Urothelium cell line (cell line): ENCODE measurements at regions not wholly inside any gene's neighbourhood (a gene's known extent, or its start where the extent isn't known, plus 50 kb on each side); places are given as distances from the start of the nearest gene placed in this dataset.

ENCODE experiments used
- DNase-seq: peaks from one replicate; pipeline ENCODE4 v3.0.0; 2011; ENCODE audit warnings: low spot score, mixed read lengths
- FAIRE-seq: peaks from 2 replicates; lab custom pipeline; 2011; peaks lifted over from hg19 to GRCh38; lab: Jason Lieb, UNC

- no peak for FAIRE-seq
These were observed 289.5 kb upstream of the RGS6 start for GRCh38 chr14:71642715-71643114.

GRCh38 chr14:71645656-71646055, 286.6 kb upstream of the RGS6 start:
- no peak for DNase-seq
- no peak for FAIRE-seq

More at GRCh38 chr14:71642715-71643114, 289.5 kb upstream of the RGS6 start:
- no peak for DNase-seq

- DNase-seq = no peak
- no peak for FAIRE-seq
These were observed 285.7 kb upstream of the RGS6 start for GRCh38 chr14:71646518-71646917.

GRCh38 chr14:71647086-71647784, 285.0 kb upstream of the RGS6 start:
- DNase-seq = no peak
- peak; percentile 79 for FAIRE-seq

GRCh38 chr14:71648725-71649124, 283.5 kb upstream of the RGS6 start:
- DNase-seq = no peak

GRCh38 chr14:71650187-71650755, 282.0 kb upstream of the RGS6 start:
- no peak for FAIRE-seq

More at GRCh38 chr14:71648725-71649124, 283.5 kb upstream of the RGS6 start:
- no peak for FAIRE-seq

GRCh38 chr14:71651228-71651627, 281.0 kb upstream of the RGS6 start:
- FAIRE-seq (no peak), DNase-seq (no peak)

More at GRCh38 chr14:71650187-71650755, 282.0 kb upstream of the RGS6 start:
- no peak for DNase-seq

- DNase-seq (no peak), FAIRE-seq (no peak)
These were observed 279.9 kb upstream of the RGS6 start for GRCh38 chr14:71652368-71652767.

GRCh38 chr14:71654810-71655209, 277.4 kb upstream of the RGS6 start:
- FAIRE-seq (no peak), DNase-seq (no peak)

GRCh38 chr14:71658261-71658860, 273.9 kb upstream of the RGS6 start:
- FAIRE-seq = peak; percentile 46
- DNase-seq = no peak

- DNase-seq = no peak
- no peak for FAIRE-seq
These were observed 273.1 kb upstream of the RGS6 start for GRCh38 chr14:71659159-71659558.

GRCh38 chr14:71661441-71661840, 270.8 kb upstream of the RGS6 start:
- FAIRE-seq = peak; percentile 5
- no peak for DNase-seq

GRCh38 chr14:71662291-71662790, 269.9 kb upstream of the RGS6 start:
- DNase-seq = no peak
- peak; percentile 52 for FAIRE-seq

- FAIRE-seq (no peak), DNase-seq (no peak)
These were observed 267.1 kb upstream of the RGS6 start for GRCh38 chr14:71665157-71665556.

GRCh38 chr14:71665781-71666180, 266.4 kb upstream of the RGS6 start:
- no peak for DNase-seq
- FAIRE-seq = no peak

- FAIRE-seq = no peak
- DNase-seq = no peak
These were observed 265.6 kb upstream of the RGS6 start for GRCh38 chr14:71666571-71667145.

GRCh38 chr14:71668186-71668912, 263.9 kb upstream of the RGS6 start:
- FAIRE-seq (peak; percentile 23), DNase-seq (no peak)

- peak; percentile 5 for FAIRE-seq
- DNase-seq = no peak
These were observed 259.6 kb upstream of the RGS6 start for GRCh38 chr14:71672596-71672995.

- DNase-seq = no peak
These were observed 256.9 kb upstream of the RGS6 start for GRCh38 chr14:71675126-71675899.

GRCh38 chr14:71675900-71676287, 256.3 kb upstream of the RGS6 start:
- no peak for DNase-seq
- no peak for FAIRE-seq

More at GRCh38 chr14:71675126-71675899, 256.9 kb upstream of the RGS6 start:
- peak; percentile 71 for FAIRE-seq
